ENCODE measurements at regions not wholly inside any gene's neighbourhood (a gene's known extent, or its start where the extent isn't known, plus 50 kb on each side); places are given as distances from the start of the nearest gene placed in this dataset.

DNA sequence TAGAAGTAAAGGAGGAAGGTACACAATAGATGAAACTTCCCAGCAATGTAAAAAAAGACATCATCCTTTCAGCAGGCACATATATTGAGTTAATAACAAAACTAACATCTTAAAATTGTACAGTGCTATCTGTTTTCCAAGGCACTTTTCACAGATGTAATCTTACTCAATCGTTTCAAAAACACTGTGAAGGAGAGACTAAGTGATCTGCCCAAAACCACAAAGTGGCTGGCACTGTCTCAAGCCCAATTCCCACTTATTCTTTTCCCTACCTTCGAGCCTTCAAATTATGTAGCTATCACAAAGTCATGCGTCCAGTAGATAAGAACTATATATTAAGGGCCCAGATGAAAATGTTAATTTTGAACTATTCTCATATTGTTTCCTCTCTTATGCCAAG lies 193.6 kb upstream of the RASSF8 start:
- no peak overlapping the region for H3K4me3 Mint-ChIP-seq

More for the DNA sequence above, 193.6 kb upstream of the RASSF8 start:
- Histone ChIP-seq H3K56ac (ENCODE audit: insufficient read length, low read depth, low read length) (no peak overlapping the region), H2AFZ (ENCODE audit: low read length) (no peak overlapping the region), H2BK12ac (ENCODE audit: insufficient read length, low read depth, low read length) (no peak overlapping the region), H4K8ac (replicated peaks; ENCODE audit: insufficient read length, low read depth, low read length) (no peak overlapping the region), H2BK15ac (ENCODE audit: low read depth, low read length) (no peak overlapping the region), H3K9ac (ENCODE audit: extremely low read depth, insufficient read length, low read length) (no peak overlapping the region), H3K23me2 (ENCODE audit: insufficient read length, low read depth, low read length, poor library complexity, severe bottlenecking) (no peaks in the 10 kb centered on the region), H3K27ac (ENCODE audit: insufficient read length, low read depth, low read length) (no peak overlapping the region), H3K9me3 (ENCODE audit: control insufficient read depth, low read depth, low read length) (no peaks in the 10 kb centered on the region), H4K91ac (ENCODE audit: insufficient read length, low read depth, low read length) (no peak overlapping the region), H3K4me1 (ENCODE audit: insufficient read depth, low read length) (no peaks in the 10 kb centered on the region), H3K27me3 (ENCODE audit: insufficient read depth, low read length) (no peaks in the 10 kb centered on the region), H2BK120ac (ENCODE audit: low read depth, low read length, poor library complexity, severe bottlenecking) (no peak overlapping the region), H3K4me2 (ENCODE audit: insufficient read depth, insufficient read length, low read length) (no peak overlapping the region), H4K5ac (ENCODE audit: insufficient read length, low read depth, low read length) (no peak overlapping the region), H2BK20ac (ENCODE audit: low read depth, low read length, poor library complexity, severe bottlenecking) (no peak overlapping the region), H4K20me1 (ENCODE audit: control insufficient read depth, insufficient read depth, insufficient read length) (no peaks in the 10 kb centered on the region), H3K79me2 (ENCODE audit: insufficient read depth, low read length) (no peaks in the 10 kb centered on the region), H3K4ac (ENCODE audit: low read depth, low read length) (no peak overlapping the region), H3T11ph (ENCODE audit: low read length) (no peak overlapping the region), H2BK5ac (ENCODE audit: insufficient read length, low read length) (no peak overlapping the region), H3K79me1 (ENCODE audit: insufficient read depth, low read depth, low read length, poor library complexity, severe bottlenecking) (no peaks in the 10 kb centered on the region), H3K18ac (ENCODE audit: insufficient read length, low read depth, low read length) (no peak overlapping the region), H3K23ac (ENCODE audit: insufficient read length, low read depth, low read length) (no peak overlapping the region), H2AK5ac (ENCODE audit: insufficient read length, low read length) (no peak overlapping the region), H3K14ac (ENCODE audit: insufficient read depth, low read length) (no peak overlapping the region)
- no peaks in the 10 kb centered on the region for H3K27me3 Mint-ChIP-seq (ENCODE audit: low read depth)
- TF ChIP-seq, protein P1, sequence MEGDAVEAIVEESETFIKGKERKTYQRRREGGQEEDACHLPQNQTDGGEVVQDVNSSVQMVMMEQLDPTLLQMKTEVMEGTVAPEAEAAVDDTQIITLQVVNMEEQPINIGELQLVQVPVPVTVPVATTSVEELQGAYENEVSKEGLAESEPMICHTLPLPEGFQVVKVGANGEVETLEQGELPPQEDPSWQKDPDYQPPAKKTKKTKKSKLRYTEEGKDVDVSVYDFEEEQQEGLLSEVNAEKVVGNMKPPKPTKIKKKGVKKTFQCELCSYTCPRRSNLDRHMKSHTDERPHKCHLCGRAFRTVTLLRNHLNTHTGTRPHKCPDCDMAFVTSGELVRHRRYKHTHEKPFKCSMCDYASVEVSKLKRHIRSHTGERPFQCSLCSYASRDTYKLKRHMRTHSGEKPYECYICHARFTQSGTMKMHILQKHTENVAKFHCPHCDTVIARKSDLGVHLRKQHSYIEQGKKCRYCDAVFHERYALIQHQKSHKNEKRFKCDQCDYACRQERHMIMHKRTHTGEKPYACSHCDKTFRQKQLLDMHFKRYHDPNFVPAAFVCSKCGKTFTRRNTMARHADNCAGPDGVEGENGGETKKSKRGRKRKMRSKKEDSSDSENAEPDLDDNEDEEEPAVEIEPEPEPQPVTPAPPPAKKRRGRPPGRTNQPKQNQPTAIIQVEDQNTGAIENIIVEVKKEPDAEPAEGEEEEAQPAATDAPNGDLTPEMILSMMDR (conservative IDR thresholded peaks at IDR 0.05) = no peak
- no peaks in the 10 kb centered on the region for H3K36me3 Mint-ChIP-seq (ENCODE audit: insufficient read depth in 1 of 3, low read depth in 3 of 3)
- no peaks in the 10 kb centered on the region for H3K9me3 Mint-ChIP-seq
- H3K4me1 Mint-ChIP-seq = peaks cover 4 to 5% of the 10 kb centered on the region in 2 experiments
- no peak for DNase-seq
- H3K27ac Mint-ChIP-seq = no peak overlapping the region
- WGBS (ENCODE audit: extremely low coverage, insufficient read length, low lambda C conversion rate) = no CpG with 5 or more reads among the region's 3 CpGs
